Ecto neural progenitor cell (in vitro differentiated cells): ENCODE measurements at regions not wholly inside any gene's neighbourhood (a gene's known extent, or its start where the extent isn't known, plus 50 kb on each side); places are given as distances from the start of the nearest gene placed in this dataset.
"Not testable (repeated sequence)": the region's sequence is repeated elsewhere in the genome, so short reads cannot be mapped to it uniquely, and the experiment has no call there.

Experiments used
- DNase-seq: peaks from one replicate; pipeline ENCODE4 v3.0.0-alpha.2; 2018; ENCODE audit warnings: low spot score

GRCh38 chr15:92763459-92763858 is 107.9 kb upstream of the FAM174B start:
- DNase-seq: no peak

DNA sequence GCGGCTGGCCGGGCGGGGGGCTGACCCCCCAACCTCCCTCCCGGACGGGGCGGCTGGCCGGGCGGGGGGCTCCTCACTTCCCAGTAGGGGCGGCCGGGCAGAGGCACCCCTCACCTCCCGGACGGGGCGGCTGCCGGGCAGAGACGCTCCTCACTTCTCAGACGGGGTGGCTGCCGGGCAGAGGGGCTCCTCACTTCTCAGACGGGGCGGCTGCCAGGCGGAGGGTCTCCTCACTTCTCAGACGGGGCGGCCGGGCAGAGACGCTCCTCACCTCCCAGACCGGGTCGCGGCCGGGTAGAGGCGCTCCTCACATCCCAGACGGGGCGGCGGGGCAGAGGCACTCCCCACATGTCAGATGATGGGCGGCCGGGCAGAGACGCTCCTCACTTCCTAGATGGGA is 112.6 kb upstream of the FAM174B start:
- DNase-seq: not testable (repeated sequence)

- no peak for DNase-seq
These were observed 115.1 kb upstream of the FAM174B start for GRCh38 chr15:92770641-92771040.

DNA sequence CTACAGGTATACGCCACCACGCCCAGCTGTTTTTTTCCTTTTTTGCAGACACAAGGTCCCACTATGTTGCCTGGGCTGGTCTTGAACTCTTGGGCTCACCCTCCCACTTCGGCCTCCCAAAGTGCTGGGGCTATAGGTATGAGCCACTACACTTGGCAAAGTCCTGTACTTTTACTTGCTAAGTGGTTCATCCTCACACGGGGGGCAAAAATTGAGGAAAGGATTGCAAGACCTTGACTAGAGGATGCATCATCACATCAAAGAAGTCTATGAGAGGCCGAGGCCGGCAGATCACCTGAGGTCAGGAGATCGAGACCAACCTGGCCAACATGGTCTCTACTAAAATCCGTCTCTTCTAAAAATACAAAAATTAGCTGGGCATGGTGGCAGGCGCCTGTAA is 116.5 kb upstream of the FAM174B start:
- DNase-seq: no peak

GRCh38 chr15:92772626-92773244 is 117.2 kb upstream of the FAM174B start:
- no peak for DNase-seq

DNA sequence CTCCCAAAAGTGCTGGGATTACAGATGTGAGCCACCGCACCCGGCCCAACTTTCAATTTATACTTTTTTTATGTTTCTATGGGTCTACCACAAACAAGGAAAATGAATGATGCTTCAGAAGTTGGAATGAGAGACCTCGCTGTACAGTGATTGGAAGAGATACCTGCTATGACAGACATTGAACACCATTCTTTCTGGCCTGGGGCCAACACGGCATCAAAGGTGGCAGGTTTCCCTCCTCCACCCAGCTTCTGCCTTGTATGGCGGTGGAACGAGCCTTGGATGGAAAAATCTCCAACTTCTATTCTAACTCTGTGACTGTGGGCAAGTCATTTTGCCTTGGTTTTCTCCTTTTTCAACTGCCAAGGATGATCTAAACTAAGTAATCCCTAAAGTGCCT is 117.8 kb upstream of the FAM174B start:
- DNase-seq: no peak

DNA sequence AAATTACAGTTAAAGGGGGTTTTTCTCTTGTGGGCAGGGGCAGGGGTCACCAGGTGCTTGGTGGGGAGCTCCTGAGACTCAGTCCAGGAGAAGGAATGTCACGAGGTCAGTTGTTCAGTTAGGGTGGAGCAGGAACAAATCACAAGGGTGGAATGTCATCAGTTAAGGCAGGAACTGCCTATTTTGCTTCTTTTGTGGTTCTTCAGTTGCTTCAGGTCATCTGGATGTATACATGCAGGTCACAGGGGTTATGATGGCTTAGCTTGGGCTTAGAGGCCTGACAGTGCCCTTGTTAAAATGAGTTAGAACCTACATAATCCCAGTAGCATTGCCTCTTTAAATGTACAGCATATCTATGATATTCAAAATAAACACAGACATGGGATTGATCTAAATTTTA is 120.2 kb upstream of the CHD2 start:
- DNase-seq: no peak

- DNase-seq: no peak
These were observed 119.3 kb upstream of the CHD2 start for GRCh38 chr15:92780843-92781242.

DNA sequence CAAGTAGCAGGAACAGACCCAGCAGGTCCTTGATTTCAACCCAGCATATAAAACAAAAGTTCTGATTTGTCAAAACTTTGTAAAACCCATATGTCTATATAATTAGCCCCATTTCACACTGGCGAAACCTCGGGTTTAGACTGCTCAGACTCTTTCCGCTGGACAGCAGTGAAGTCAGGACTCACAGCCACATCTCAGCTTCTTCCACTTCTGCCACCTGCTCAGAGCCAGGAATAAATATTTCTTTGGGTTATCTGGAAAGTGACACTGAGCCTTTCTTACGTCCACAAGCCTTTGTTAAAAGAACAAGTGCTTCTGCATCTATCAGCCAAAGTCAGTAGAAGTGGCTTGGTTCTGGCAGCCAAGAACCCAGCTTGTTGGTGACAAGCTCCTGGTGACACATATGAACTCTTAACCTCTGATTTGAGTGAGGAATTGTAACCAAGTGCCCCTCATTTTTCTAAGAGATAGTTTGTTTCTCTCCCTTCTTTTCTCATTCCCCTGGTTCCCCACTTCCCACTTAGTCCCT is 118.1 kb upstream of the CHD2 start:
- DNase-seq: no peak

DNA sequence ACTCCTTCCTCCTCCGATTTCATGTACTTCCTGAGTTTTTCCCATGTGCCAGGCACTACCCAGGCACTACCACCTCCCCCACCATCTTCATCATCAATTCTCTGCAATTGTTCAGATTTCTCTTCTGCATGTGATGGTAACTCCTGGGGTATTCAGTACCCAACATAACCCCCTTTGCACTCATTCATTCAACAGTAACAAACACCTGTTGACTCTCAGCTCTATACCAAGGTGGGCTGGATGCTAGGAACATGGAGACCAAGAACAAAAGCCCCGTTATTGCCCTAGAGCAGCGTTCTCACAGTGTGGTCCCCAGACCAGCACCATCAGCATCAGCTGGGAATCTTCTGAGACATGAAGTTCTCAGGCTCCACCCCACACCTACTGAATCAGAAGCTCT is 113.0 kb upstream of the CHD2 start:
- DNase-seq: no peak

DNA sequence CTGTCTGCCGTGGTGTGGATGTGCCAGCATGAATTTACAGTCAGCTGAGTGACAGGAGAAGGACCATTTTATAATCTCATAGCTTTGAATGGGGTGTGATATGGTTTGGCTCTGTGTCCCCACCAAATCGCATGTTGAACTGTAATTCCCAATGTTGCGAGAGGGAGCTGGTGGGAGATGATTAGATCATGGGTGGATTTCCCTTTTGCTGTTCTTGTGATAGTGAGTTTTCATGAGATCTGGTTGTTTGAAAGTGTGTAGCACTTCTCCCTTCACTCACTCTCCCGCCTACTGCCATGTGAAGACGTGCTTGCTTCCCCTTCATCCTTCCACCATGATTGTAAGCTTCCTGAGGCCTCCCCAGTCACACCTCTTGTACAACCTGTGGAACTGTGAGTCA is 111.9 kb upstream of the CHD2 start:
- no peak for DNase-seq

DNA sequence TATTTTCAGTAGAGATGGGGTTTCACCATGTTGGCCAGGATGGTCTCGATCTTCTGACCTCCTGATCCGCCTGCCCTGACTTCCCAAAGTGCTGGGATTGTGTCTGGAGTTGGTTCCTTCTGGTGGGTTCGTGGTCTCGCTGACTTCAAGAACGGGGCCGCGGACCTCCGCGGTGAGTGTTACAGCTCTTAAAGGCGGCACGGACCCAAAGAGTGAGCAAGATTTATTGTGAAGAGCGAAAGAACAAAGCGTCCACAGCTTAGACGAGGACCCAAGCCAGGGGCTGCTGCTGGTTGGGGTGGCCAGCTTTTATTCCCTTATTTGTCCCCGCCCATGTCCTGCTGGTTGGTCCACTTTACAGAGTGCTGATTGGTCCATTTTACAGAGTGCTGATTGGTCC is 111.3 kb upstream of the CHD2 start:
- not testable (repeated sequence) for DNase-seq

DNA sequence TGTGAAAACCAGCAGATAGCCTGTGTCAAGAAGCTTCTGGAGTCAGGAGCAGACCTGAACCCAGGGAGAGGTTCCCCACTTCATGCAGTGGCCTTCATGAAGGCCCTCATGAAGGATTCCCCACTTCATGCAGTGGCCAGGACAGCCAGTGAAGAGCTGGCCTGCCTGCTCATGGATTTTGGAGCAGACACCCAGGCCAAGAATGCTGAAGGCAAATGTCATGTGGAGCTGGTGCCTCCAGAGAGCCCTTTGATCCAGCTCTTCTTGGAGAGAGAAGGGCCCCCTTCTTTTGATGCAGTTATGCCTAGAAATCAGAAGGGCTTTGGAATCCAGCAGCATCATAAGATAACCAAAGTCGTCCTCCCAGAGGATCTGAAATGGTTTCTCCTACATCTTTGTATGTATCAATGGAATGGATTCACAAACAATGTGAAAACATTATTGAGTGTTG is 103.9 kb upstream of the CHD2 start:
- no peak for DNase-seq

- no peak for DNase-seq
These were observed 102.7 kb upstream of the CHD2 start for GRCh38 chr15:92797168-92798052.

DNA sequence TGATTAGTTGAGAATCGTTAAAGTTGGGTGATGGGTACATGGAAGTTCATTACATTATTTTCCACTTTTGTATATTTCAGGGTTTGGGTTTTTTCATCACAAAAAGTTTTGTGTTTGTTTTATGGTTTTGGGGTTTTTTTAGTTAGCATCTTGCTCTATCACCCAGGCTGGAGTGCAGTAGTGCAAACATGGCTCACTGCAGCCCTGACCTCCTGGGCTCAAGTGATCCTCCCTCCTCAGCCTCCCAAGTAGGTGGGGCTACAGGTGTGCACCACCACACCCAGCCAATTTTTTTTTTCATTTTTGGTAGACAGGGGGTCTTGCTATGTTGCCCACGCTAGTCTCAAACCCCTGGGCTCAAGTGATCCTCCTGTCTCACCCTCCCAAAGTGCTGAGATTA is 100.1 kb upstream of the CHD2 start:
- no peak for DNase-seq

- not testable (repeated sequence) for DNase-seq
These were observed 99.6 kb upstream of the CHD2 start for GRCh38 chr15:92800416-92801055.

DNA sequence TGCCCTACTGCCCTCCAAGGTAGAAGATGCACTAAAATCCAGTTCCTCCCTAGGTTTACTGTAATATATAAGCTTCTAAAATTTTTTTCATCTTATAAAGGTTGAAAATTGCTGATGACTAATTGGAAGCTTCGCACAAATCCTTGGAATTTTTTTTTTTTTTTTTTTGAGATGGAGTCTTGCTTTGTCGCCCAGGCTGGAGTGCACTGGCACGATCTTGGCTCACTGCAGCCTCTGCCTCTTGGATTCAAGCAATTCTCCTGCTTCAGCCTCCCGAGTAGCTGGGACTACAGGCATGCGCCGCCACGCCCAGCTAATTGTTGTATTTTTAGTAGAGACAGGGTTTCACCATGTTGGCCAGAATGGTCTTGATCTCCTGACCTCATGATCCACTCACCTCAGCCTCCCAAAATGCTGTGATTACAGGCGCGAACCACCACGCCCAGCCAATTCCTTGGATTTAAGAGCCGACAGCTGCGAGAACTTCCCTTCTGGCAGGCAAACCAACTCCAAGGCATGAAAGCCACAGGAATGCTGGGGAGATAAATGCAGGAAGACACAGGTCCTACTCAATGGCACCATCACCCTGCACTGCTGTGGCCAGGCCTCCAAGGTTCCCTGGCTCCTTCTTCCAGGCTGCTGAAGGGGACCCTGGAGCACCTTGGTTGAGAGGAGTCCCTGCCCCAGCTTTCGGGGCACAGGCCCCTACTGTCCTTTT is 98.9 kb upstream of the CHD2 start:
- not testable (repeated sequence) for DNase-seq

- no peak for DNase-seq
These were observed 98.2 kb upstream of the CHD2 start for GRCh38 chr15:92801774-92802464.

DNA sequence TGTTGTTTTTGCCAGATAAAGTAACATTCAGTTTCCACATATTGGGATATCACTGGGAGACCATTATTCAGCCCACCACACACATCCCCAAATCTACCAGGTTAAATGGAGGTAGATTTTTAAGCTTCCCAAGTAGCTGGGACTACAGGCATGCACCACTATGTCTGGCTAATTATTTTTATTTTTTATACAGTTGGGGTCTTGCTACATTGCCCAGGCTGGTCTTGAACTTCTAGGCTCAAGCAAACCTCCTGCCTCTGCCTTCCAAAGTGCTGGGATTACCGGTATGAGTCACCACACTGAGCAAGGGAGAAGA is 96.6 kb upstream of the CHD2 start:
- no peak for DNase-seq

- DNase-seq: no peak
These were observed 96.1 kb upstream of the CHD2 start for GRCh38 chr15:92803852-92804609.

- DNase-seq: not testable (repeated sequence)
These were observed 95.6 kb upstream of the CHD2 start for GRCh38 chr15:92804610-92804936.
